ENCODE measurements at regions not wholly inside any gene's neighbourhood (a gene's known extent, or its start where the extent isn't known, plus 50 kb on each side); places are given as distances from the start of the nearest gene placed in this dataset.

DNA sequence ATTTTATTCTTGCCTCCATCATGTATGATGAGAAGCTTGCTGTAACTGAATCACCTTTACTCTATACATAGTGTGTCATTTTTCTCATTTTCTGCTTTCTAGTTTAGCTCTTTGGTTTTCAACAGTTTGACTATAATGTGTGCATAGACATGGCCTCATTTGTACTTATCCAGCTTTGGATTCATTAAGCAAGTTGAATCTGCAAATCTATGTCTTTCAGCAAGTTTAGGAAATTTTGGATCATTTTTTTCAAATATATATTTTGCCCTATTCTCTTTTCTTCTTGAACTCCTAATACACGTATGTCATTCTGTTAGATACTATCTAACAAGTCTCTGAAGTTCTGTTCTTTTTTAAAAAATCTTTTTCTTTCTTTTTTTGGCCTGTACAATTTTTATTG is 57.8 kb downstream of the PRLHR start:
- no peak for DNase-seq

DNA sequence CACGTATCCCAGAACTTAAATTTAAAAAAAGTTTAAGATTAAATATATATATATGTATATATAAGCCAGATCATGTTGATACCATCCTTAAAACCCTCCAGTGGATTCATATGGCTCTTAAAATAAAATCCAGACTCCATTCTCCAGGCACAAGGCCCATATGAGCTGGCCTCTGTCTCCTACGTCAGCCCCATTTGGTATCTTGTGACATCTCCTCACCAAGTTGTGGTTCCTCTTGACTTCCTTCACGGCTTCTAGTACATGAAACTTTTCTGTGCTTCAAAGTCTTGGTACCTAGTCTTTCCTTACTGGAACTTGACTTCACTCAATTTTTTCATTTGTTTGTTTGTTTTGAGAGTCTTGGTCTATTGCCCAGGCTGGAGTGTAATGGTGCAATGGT is 61.3 kb downstream of the PRLHR start:
- no peak for DNase-seq

- no peak for DNase-seq
Observed at GRCh38 chr10:118531105-118531852, 64.2 kb downstream of the PRLHR start.

GRCh38 chr10:118528426-118528825 is 67.0 kb downstream of the PRLHR start:
- no peak for DNase-seq

GRCh38 chr10:118523775-118524174 is 71.7 kb downstream of the PRLHR start:
- no peak for DNase-seq

GRCh38 chr10:118522791-118523498 is 72.5 kb downstream of the PRLHR start:
- no peak for DNase-seq

DNA sequence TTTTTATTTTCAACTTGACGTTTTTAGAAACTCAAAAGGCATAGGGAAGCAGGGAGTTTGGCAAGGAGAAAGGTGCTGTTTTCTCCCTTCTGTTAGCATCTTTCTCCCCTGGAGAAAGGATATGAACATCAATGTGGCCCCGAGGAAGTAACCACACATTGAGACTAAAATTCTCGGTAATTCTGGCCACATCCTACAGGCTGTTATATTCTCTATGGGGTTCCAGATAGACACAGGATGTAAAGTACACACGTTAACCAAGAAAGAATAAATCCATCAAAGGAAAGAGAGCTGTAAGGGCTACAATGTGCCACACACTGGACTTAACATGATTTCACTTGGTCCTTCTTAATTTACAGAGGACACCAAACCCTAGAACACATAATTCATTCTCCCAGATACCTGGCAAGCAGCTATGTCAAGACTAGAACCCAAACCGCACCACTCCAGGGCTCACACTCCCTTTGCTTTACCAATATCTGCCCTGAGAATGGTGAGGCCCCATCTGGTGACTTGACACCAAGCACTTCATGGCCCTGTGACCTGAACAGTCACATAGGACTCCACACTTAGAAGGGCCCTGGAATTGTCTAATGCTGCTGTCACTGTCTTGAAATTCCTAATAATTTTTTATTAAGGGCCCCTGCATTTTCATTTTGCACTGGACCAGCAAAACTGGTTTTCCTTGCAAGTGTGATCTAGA is 73.9 kb downstream of the PRLHR start:
- no peak for DNase-seq

DNA sequence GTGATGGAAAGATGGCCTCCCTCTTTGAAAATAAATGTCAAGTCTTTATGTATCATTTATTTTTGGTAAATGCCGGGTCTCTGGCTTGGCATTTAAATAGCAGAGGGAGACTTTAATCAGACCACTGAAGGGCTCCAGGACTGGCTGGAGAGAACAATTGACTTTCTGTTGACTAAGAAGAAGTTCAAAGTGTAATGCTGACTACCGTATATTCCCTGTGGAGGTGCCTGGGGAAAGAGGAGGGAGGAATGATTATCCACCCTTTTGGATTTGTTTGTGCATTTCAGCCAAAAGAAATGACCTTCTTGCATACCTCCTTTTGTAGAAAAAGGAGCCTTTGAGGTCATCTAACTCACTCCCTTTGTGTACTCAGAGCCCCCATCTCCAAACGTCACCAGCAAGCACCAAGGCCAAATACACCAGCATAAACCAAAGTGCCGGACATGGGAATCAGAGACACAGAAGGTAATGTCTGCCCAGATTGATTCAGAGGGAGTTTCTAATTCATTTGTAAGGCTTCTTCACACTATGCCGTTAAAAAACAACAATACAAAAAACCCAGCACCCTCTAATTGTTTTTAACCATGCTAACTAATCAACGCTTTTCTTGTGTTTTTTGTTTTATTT is 75.2 kb downstream of the PRLHR start:
- DNase-seq: no peak

DNA sequence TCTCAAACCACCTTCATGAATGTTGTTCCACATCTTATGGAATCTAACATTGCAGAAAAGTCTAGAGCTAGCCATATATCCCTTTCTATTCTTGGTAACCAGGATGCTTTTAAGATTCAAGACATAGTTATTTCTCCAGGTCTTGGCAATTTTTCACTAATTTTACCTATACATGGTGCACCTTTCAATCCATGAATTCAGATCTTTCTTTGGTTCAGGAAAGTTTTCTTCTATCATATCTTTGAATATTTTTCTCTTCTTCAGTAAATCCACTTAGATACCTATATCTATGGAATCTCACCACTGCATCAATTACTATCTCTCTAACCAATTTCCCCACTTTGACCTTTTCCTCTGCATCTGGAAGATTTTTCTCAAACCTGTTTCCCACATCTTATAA is 77.4 kb downstream of the PRLHR start:
- DNase-seq: no peak

GRCh38 chr10:118516716-118517115 is 78.7 kb downstream of the PRLHR start:
- DNase-seq: no peak

DNA sequence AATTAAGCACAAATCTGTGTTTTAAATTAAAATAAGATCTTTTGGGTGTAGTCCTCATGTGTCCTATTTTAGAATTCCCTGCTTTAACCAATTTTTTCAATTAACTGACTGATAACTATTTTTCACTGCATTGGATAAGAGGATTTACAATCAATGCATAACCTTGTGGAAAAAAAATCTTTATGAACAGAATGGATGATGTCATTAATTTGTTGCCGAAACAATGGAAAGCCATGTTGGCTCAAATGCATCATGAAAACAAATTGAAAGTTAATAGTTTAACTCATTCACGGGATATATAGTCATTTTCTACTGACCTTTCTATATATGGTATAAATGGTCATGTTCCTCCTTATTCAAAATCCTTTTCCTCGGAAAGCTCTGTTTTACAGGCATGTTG is 82.3 kb downstream of the PRLHR start:
- no peak for DNase-seq

- no peak for DNase-seq
Observed at GRCh38 chr10:118511711-118512110, 83.7 kb downstream of the PRLHR start.

DNA sequence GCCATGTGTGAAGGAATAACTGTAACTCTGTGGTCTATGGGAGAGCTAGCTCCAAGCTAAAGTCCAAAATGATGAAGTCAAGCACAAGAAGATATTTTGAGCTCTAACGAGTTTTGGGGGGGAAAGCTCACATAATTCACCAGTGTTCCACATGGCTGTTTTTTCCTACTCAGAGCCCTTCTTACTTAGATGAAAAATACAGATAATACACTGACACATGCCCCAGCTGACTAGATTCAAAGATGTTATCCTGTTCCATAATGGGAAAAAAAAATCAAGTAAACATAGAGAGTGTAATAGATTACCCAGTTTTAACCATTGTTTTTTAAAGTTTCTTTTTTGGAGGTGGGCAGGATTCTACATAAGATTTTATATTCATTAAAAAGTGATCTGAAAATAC is 86.6 kb downstream of the PRLHR start:
- DNase-seq: no peak

DNA sequence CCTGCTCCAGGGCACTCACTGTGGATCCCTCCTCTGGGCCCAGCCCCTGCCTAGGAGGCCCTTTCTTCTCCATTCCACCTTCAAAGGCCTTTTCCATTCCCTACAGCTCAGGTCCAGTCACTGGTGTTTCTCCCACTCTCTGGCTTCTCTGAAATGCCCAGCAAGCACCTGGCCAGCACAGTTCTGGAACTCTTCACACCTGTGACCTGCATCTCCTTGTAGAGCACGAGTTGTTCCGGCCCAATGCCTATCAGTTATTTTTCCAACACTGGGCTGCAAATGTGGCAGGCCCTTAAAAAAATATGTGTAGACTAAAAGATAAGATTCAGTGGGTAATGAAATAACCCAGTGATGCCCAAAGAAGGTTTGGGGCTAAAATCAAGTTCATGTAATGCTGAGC is 87.1 kb downstream of the PRLHR start:
- DNase-seq: no peak

- no peak for DNase-seq
Observed at GRCh38 chr10:118506671-118507590, 88.5 kb downstream of the PRLHR start.

- DNase-seq: no peak
Observed at GRCh38 chr10:118505363-118505762, 90.1 kb downstream of the PRLHR start.

DNA sequence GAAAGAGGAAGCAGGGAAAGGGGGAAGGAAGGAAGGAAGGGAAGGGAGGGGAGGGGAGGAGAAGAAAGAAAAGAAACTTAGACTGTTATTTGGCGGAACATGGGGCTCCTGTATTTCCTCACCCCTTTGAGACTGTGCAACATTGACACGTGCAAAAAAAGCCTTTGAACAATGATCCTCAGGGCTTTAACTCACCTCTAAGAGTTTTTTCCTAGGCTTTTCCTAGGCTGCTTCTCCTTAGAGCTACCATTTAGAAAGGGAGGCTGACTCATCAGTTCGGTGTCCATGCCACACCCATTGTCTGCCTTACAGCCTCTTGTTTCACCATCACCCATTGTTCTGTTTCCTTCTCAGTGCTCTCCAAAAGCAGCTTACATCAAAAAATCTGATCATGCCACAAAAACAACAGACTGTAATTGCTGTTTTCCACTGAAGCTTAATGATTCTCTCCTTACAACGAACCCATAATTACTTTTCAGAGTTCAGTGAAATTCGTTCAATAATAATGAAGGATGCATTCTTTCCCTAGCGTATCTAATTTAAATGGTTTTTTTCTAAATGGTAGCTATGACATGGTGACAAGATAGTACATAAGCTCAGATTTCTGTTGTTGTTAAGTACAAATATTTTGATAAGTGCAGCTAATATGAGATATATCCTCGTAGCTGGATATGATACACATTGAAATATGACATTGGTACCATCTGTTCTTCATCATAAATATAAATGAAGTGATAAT is 90.8 kb downstream of the PRLHR start:
- peak; percentile 54 for DNase-seq

- no peak for DNase-seq
Observed at GRCh38 chr10:118504044-118504443, 91.4 kb downstream of the PRLHR start.

- no peak for DNase-seq
Observed at GRCh38 chr10:118503192-118503591, 92.3 kb downstream of the PRLHR start.

DNA sequence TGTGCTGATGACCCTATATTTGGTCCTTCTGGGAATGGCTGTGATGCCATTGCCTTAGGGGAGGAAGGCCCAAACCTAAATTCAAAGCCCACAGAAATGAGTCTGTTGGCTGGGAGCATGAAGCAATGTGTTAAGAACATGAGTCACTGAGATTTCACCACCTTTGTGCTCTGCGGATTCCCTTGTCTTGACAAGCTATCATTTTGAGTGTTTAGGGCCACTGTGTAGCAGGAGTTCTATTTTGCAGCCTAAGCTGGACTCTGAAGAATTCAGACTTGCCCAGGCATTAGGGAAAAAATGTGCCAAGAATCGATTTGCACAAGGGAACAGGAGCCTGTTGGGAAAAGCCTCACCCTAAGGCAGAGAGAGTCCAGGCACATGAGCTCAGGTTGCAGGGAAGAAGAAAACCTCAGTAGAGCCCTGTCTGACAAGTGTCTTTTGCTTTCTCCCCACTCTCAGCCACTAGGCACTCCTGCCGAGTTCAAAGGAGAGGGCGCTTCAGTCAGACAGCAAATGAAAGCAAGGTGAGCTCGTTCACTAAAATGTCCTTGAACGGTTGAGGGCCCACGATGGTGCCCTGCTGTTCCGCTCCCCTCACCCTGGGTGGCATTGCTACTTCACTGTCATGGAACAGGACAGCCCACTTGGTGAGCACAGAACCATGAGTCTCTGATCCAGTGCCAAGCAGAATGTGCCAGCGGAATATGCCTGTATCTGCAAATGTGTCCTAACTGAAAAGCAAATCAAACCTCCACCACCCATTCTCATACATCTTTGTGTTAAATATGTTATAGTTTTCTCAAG is 93.6 kb downstream of the PRLHR start:
- DNase-seq: no peak

GRCh38 chr10:118501171-118501570 is 94.3 kb downstream of the PRLHR start:
- no peak for DNase-seq

All from NCI-H748 treated with DMSO at 0.1 percent for 48 hours (cell line).